HepG2 (cell line): ENCODE measurements at regions not wholly inside any gene's neighbourhood (a gene's known extent, or its start where the extent isn't known, plus 50 kb on each side); places are given as distances from the start of the nearest gene placed in this dataset.

Experiments used
- ATAC-seq: fragments of 200-7000 bp; cut with Tn5 transposase; 3 replicates; pipeline ENCODE4 v1.9.1; 2020; ENCODE audit warnings: mild to moderate bottlenecking, moderate library complexity
- BruUV-seq: library from RNA; stranded (reverse); fragments of 400-500 nt; replicated peaks from 2 replicates; lab custom pipeline; 2021; lab: Mats Ljungman, UMichigan
- CTCF ChIA-PET: fragments of 300-600 bp; formaldehyde crosslinking; extraction: SDS; loops from one replicate; lab custom pipeline; 2021; ENCODE audit warnings: low total read pairs, inconsistent platforms, low intra/inter-chr PET ratio; lab: Yijun Ruan, JAX
- POLR2A ChIA-PET: fragments of 350-600 bp; sonication (Branson Sonifier 250); formaldehyde crosslinking; loops from one replicate; lab custom pipeline; 2020; ENCODE audit warnings: antibody characterized with exemption, inconsistent platforms; lab: Yijun Ruan, JAX
- DNase-seq: peaks from one replicate; pipeline ENCODE4 v3.0.0-alpha.2; 2015; ENCODE audit warnings: low spot score
- FAIRE-seq: peaks from 3 replicates; lab custom pipeline; 2011; peaks lifted over from hg19 to GRCh38; lab: Jason Lieb, UNC
- H2AFZ ChIP-seq: one replicate; pipeline ENCODE4 v1.6.1; 2011; ENCODE audit warnings: low read length, inconsistent platforms
- H3K27ac ChIP-seq: fragments of 300-600 bp; 3 replicates; pipeline ENCODE4 v1.8.0; 2011; ENCODE audit warnings: mixed run types, mild to moderate bottlenecking, mixed read lengths, low read length, inconsistent platforms; ENCODE audit not compliant: insufficient read depth; ENCODE audit errors: extremely low read length
- H3K27me3 ChIP-seq, 2 experiments: fragments of 200-600 bp in 1 of 2; 2 replicates in 1 of 2; 3 replicates in 1 of 2; pipeline versions ENCODE4 v1.6.0 to v1.8.0; 2011; ENCODE audit warnings: low read length in 2 of 2, mild to moderate bottlenecking in 2 of 2, moderate library complexity in 2 of 2, inconsistent platforms in 1 of 2; ENCODE audit not compliant: insufficient read depth in 2 of 2, control insufficient read depth in 1 of 2
- H3K36me3 ChIP-seq, 2 experiments: fragments of 200-600 bp in 1 of 2; replicated peaks in 1 of 2; 2 replicates in 1 of 2; 3 replicates in 1 of 2; pipeline versions ENCODE4 v1.5.1 to v1.8.0; 2011; ENCODE audit warnings: low read length in 2 of 2, inconsistent platforms in 1 of 2; ENCODE audit not compliant: insufficient read depth in 2 of 2, control insufficient read depth in 1 of 2
- H3K4me1 ChIP-seq: 2 replicates; pipeline ENCODE4 v1.5.1; 2012; ENCODE audit warnings: low read length, inconsistent platforms; ENCODE audit not compliant: insufficient read depth
- H3K4me2 ChIP-seq: 2 replicates; pipeline ENCODE4 v1.6.0; 2011; ENCODE audit warnings: low read depth, low read length, inconsistent platforms
- H3K4me3 ChIP-seq, 3 experiments: fragments of 200-600 bp in 1 of 3; sonication (generic), shearing (Covaris generic) in 1 of 3; replicated peaks in 1 of 3; 2 replicates each; pipeline ENCODE4 v1.5.1; 2011 to 2016; ENCODE audit warnings: low read length in 3 of 3, inconsistent platforms in 2 of 3, low read depth in 2 of 3, mild to moderate bottlenecking in 2 of 3, control low read depth in 1 of 3, mixed read lengths in 1 of 3; ENCODE audit not compliant: insufficient read depth in 1 of 3
- H3K79me2 ChIP-seq: one replicate; pipeline ENCODE4 v1.6.1; 2011; ENCODE audit warnings: low read length, inconsistent platforms; ENCODE audit not compliant: insufficient read depth
- H3K9ac ChIP-seq: 2 replicates; pipeline ENCODE4 v1.6.0; 2011; ENCODE audit warnings: mild to moderate bottlenecking, low read depth, low read length, inconsistent platforms; ENCODE audit not compliant: insufficient read depth
- H3K9me3 ChIP-seq: 2 replicates; pipeline ENCODE4 v1.5.1; 2012; ENCODE audit warnings: mild to moderate bottlenecking, low read length
- H4K20me1 ChIP-seq: 2 replicates; pipeline ENCODE4 v1.6.0; 2011; ENCODE audit warnings: inconsistent platforms, mild to moderate bottlenecking, low read length, moderate library complexity; ENCODE audit not compliant: insufficient read depth
- HNRNPLL ChIP-seq: fragments of 200-400 bp; formaldehyde crosslinking; IDR thresholded peaks from 2 replicates; pipeline ENCODE4 v1.6.1; 2017; ENCODE audit warnings: mild to moderate bottlenecking, low read depth, low read length; ENCODE audit not compliant: poor library complexity, severe bottlenecking
- ZBTB40 ChIP-seq, 2 experiments: fragments of 450-650 bp in 1 of 2; sonication (generic) in 1 of 2; formaldehyde crosslinking in 1 of 2; IDR thresholded peaks; 2 replicates each; pipeline versions ENCODE4 v1.6.1 to v1.8.0; 2016 to 2022; ENCODE audit warnings: antibody characterized with exemption in 1 of 2, mild to moderate bottlenecking in 1 of 2, missing genetic modification reagents in 1 of 2
- ZNF256 ChIP-seq: sonication (generic); formaldehyde crosslinking; conservative IDR thresholded peaks from 2 replicates; pipeline ENCODE4 v1.4.0; 2020; ENCODE audit warnings: missing genetic modification reagents
- ZNF605 ChIP-seq: sonication (generic); formaldehyde crosslinking; IDR thresholded peaks from 2 replicates; pipeline ENCODE4 v1.8.0; 2022; ENCODE audit warnings: mild to moderate bottlenecking, missing genetic modification reagents
- WGBS: methylation state at CpG from one replicate; pipeline ENCODE4 v1.1.6; 2017; ENCODE audit warnings: low lambda C conversion rate; 5-methylcytosine and 5-hydroxymethylcytosine counted together
- in situ Hi-C: cut with HindIII; loops from 2 replicates; pipeline ENCODE4 v1.10.0; 2017; ENCODE audit warnings: low pct_unique_long_range_greater_than_20kb; ENCODE audit not compliant: extremely low pct_ligation_motif_present
- intact Hi-C: fragments of 100-400 bp; cut with micrococcal nuclease; formaldehyde crosslinking; loops from one replicate; pipeline ENCODE4 v1.10.0; 2022; ENCODE audit not compliant: unreplicated experiment
- TF ChIP-seq, protein P1 (sequence below): sonication (generic); formaldehyde crosslinking; IDR thresholded peaks from 2 replicates; pipeline ENCODE4 v1.4.0; 2020; ENCODE audit warnings: missing genetic modification reagents, mild to moderate bottlenecking, borderline replicate concordance

DNA sequence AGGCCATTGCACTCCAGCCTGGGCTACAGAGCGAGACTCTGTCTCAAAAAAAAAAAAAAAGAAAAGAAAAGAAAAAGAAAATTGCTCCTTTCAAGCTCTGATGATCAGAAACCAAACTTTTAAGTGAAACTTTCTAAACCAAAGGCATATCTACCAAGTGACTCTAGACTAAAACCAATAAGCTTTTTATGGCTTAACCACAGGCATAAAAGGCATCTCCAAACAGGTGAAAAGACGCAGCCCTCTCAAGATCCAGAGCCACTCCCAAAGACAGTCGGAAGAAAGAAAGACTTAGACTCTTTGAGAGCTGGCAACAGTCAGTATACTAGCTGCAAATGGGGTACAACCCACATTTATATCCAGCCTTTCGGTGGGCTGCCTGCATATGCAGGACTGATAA, 117.1 kb upstream of the AP1S2 start:
- intact Hi-C loops: loop anchor here (5.0 to 10.0 kb wide), 3 partner anchors 117 to 284 kb away; partner anchors contain the start of gene AP1S2
- FAIRE-seq: no peak
- POLR2A ChIA-PET: no interaction called here

DNA sequence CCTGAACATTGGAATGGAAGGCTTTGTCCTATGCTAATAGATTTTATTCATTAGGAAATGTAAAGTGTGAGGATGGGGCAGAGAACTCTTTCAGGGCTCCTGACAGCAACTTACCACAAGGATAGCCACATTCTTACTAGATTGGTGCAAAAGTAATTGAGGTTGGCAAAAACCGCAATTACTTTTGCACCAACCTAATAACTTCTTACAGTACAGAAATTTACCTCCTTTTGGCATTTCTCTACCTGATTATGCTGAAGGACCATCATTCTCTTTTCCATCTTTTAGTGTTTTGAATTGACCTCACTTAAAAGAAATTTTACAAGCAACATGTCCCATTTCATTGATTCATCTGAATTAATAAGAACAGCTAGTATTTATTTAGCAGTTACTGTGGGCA, 109.2 kb upstream of the AP1S2 start:
- no peaks in the 10 kb centered on the region for H3K9me3 ChIP-seq
- TF ChIP-seq, protein P1, sequence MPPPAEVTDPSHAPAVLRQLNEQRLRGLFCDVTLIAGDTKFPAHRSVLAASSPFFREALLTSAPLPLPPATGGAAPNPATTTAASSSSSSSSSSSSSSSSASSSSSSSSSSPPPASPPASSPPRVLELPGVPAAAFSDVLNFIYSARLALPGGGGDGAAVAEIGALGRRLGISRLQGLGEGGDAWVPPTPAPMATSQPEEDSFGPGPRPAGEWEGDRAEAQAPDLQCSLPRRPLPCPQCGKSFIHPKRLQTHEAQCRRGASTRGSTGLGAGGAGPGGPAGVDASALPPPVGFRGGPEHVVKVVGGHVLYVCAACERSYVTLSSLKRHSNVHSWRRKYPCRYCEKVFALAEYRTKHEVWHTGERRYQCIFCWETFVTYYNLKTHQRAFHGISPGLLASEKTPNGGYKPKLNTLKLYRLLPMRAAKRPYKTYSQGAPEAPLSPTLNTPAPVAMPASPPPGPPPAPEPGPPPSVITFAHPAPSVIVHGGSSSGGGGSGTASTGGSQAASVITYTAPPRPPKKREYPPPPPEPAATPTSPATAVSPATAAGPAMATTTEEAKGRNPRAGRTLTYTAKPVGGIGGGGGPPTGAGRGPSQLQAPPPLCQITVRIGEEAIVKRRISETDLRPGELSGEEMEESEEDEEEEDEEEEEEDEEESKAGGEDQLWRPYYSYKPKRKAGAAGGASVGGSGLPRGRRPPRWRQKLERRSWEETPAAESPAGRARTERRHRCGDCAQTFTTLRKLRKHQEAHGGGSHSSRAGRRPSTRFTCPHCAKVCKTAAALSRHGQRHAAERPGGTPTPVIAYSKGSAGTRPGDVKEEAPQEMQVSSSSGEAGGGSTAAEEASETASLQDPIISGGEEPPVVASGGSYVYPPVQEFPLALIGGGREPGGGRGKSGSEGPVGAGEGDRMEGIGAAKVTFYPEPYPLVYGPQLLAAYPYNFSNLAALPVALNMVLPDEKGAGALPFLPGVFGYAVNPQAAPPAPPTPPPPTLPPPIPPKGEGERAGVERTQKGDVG (CRISPR knock-in tag): no peak
- TF ChIP-seq ZNF256 (CRISPR knock-in tag) (no peak), ZBTB40 (IDR thresholded peaks at IDR 0.05) (peak; percentile 60), ZBTB40 (CRISPR knock-in tag; IDR thresholded peaks at IDR 0.05) (no peak)
- in situ Hi-C loops (no loop called here), intact Hi-C loops (no loop called here)
- ATAC-seq (no peak), DNase-seq (no peak), FAIRE-seq (no peak)
- no peaks in the 10 kb centered on the region for H4K20me1 ChIP-seq
- H3K9ac ChIP-seq: no peak overlapping the region
- H2AFZ ChIP-seq: no peak overlapping the region
- H3K79me2 ChIP-seq: no peaks in the 10 kb centered on the region
- H3K4me2 ChIP-seq: no peak overlapping the region
- ChIA-PET CTCF (no interaction called here), POLR2A (no interaction called here)
- no peaks in the 10 kb centered on the region for H3K27me3 ChIP-seq
- H3K36me3 ChIP-seq: no peaks in the 10 kb centered on the region
- no peak overlapping the region for H3K4me3 ChIP-seq
- H3K27ac ChIP-seq: no peak overlapping the region
- 0% methylated on average over 1 of the region's 1 CpG for WGBS
- BruUV-seq: no TSS peak
- H3K4me1 ChIP-seq: no peaks in the 10 kb centered on the region

More for the DNA sequence above, 117.1 kb upstream of the AP1S2 start:
- H3K9me3 ChIP-seq: no peaks in the 10 kb centered on the region
- no peak overlapping the region for H3K9ac ChIP-seq
- H3K4me1 ChIP-seq: no peaks in the 10 kb centered on the region
- TF ChIP-seq ZNF605: no peak
- no peak for TF ChIP-seq HNRNPLL
- H3K36me3 ChIP-seq: no peaks in the 10 kb centered on the region
- no peak overlapping the region for H2AFZ ChIP-seq
- no peak for DNase-seq
- no peak for ATAC-seq
- H4K20me1 ChIP-seq: no peaks in the 10 kb centered on the region
- CTCF ChIA-PET: no interaction called here
- no peaks in the 10 kb centered on the region for H3K79me2 ChIP-seq
- H3K4me3 ChIP-seq: no peak overlapping the region
- in situ Hi-C loops: no loop called here
- H3K27me3 ChIP-seq: no peaks in the 10 kb centered on the region
- no peak overlapping the region for H3K4me2 ChIP-seq
- no peak overlapping the region for H3K27ac ChIP-seq
- BruUV-seq: no TSS peak
- 0% methylated on average over 4 of the region's 4 CpGs for WGBS
